ENCODE measurements at regions not wholly inside any gene's neighbourhood (a gene's known extent, or its start where the extent isn't known, plus 50 kb on each side); places are given as distances from the start of the nearest gene placed in this dataset.

DNA sequence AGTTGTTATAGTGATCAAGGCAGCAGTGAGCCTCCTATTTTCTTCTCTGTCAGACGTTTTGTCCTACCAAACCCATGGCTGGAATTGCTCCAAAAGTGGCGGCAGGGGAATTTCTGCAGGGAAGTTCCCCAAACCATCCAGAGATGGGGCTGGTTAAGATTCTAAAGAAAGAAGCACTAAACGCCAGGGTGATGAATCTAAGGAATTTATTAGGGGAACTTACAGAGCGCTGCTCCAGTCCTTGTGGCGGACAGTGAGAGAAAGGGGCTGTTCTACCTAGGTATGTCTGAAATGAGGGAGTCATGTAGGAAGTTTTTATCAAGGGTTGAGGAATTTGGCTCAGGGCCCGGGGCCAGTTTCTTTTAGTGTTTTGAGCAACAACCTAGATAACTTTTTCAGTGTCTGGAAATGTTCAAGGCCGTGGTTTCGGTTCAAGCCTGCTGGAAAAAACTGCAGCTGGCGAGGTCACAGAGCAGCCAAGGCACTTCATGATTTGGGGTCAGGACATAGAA, 222.4 kb upstream of the B3GALT2 start:
- TF ChIP-seq ESRRA (IDR thresholded peaks at IDR 0.05; ENCODE audit: low read length) (no peak), POLR2A (IDR thresholded peaks at IDR 0.05; ENCODE audit: low read depth, low read length) (no peak), RAD21 (IDR thresholded peaks at IDR 0.05; ENCODE audit: insufficient read depth, low read depth, low read length) (no peak), FOXK2 (IDR thresholded peaks at IDR 0.05) (no peak), EZH2 (IDR thresholded peaks at IDR 0.05; ENCODE audit: borderline replicate concordance, control insufficient read depth, low read depth, low read length) (no peak), HDGF (IDR thresholded peaks at IDR 0.05) (no peak)
- TF ChIP-seq, protein P1, sequence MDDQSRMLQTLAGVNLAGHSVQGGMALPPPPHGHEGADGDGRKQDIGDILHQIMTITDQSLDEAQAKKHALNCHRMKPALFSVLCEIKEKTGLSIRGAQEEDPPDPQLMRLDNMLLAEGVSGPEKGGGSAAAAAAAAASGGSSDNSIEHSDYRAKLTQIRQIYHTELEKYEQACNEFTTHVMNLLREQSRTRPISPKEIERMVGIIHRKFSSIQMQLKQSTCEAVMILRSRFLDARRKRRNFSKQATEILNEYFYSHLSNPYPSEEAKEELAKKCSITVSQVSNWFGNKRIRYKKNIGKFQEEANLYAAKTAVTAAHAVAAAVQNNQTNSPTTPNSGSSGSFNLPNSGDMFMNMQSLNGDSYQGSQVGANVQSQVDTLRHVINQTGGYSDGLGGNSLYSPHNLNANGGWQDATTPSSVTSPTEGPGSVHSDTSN (IDR thresholded peaks at IDR 0.05; ENCODE audit: insufficient replicate concordance, low read depth, low read length) = no peak
